GM18511 (cell line): ENCODE measurements at regions not wholly inside any gene's neighbourhood (a gene's known extent, or its start where the extent isn't known, plus 50 kb on each side); places are given as distances from the start of the nearest gene placed in this dataset.
"Not testable (repeated sequence)": the region's sequence is repeated elsewhere in the genome, so short reads cannot be mapped to it uniquely, and the experiment has no call there.

Experiments
- ATAC-seq: cut with Tn5 transposase; IDR thresholded peaks from one replicate; pipeline ENCODE4 v1.9.1; 2021; ENCODE audit warnings: mild to moderate bottlenecking, moderate library complexity; ENCODE audit not compliant: unreplicated experiment

DNA sequence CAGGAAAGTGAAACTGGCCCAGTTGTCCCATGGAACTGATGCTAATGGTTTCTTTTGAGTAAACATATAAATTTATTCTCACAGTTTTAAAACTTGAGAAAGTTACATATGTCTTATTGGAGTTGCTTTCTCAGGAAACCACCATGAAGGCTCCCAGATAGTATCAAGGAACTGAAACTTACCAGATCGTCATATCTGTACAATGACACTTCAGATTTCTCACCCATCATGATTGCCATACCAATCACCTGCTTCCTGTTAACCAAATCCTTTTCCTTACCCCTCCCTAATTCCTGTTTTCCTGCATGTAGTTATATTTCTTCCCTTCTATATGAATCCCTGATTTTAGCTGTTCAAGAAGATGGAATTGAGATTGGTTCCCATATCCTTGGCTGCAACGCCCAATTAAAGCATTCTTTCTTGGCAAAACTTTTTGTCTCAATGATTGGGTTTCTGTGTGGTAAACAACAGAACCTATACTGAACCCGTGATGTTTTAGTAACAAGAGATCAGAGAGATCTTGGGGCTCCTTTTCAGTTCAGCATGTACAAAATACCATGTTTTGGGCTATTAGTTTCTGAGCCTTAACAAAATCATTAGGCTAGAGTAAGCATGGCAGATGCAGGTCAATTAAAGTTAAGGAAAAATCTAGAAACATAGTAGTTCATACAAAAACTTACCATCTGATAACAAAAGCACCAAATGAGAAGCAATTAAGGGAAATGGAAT lies 781.3 kb upstream of the MIR17HG start:
- ATAC-seq, result peak; percentile 65

DNA sequence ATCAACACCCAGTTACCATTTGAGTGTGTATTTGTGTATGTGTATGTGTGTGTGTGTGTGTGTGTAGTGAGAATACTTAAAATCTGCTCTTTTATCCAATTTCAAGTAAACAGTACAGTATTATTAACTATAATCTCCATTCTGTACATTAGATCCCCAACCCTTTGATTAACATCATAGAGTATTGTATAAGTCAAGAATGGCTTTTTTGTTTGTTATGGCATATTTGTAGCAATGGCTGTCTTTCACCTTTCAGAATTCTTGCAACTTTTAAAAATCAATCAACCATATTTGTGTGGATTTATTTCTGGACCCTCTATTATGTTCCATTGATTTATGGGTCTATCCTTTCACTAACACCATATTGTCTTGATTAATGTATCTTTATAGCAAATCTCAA lies 779.3 kb upstream of the MIR17HG start:
- ATAC-seq, result no peak

DNA sequence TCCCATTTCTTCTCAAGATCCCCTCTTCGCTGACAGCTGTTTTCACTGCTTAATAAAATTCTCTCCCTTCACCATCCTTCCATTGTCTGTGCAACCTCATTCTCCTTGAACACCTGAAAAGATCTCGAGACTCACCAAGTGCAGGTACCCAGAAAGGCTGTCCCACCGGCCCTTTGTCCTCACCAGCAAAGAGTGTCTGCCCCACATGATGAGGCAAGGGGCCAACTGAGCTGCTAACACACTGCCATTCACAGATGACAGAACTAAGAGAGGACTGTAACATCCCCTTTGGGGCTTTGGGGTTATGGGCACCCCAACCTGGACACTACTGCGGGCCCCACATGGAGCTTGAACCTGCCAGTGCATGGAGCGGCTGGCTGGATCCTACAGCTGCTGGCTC lies 771.4 kb upstream of the MIR17HG start:
- no peak for ATAC-seq

DNA sequence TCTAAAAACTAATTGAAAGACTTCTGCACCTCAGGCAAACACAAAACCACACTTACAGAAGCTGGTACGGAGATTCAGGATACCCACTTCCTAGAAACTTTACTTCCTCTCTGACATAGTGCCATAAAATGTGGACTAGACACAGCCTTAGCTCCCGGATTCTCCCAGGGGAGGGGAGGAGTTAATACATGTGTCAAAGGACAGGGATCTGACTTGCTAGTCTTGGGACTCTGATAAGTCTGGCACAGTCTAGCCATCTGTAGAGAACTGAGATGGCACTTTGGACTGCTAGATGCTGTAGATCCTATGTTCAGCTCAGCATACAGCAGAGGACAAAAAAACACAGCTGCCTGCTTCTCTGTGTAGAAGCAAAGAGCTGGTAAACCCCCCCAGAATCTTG lies 769.8 kb upstream of the MIR17HG start:
- ATAC-seq, result no peak

DNA sequence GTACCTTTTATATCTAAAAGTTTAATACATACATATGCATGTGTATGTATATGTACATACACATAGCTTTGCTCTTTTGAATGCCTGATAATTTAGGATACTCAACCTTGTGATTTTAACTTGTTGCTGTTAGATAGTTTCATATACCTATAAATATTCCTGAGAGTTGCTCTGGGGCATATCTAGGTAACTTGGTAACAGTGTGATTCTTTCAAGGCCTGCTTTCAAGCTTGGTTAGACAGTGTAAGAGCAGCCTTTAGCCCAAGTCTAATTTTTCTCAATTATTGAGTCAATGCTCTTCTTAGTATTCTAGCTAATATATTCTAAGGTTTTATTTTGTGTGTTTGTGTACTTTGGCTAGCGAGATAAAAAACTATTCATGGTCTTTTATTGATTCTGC lies 762.1 kb upstream of the MIR17HG start:
- ATAC-seq, result no peak

DNA sequence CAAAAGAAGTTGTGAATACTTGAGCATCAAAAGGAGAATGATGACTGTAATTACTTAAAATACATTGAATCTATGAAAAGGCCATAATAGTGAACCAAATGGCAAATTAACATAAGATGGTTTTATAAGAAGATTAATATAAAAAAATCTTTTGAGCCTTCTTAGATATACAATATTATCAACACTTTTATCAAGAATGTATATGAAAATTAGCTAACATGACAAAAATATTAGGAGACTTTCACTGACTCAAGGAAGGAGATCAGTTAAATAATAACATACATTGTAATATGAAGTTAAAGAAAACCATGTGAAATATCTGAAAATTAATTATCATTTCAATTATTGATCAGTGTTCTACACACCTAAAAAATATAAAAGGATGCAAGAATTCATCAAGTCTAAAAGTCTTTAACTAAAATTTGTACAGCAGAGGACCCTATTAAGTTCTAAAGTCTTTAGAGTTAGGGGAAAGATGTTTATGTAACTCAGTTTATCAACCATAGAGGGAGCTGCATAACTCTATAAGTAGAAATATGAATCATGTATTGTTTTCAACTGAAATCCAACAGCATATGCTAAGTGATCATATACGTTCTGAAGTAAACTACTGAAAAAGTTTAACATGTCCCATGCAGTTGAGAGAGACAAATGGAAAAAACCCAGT lies 756.1 kb upstream of the MIR17HG start:
- no peak for ATAC-seq

DNA sequence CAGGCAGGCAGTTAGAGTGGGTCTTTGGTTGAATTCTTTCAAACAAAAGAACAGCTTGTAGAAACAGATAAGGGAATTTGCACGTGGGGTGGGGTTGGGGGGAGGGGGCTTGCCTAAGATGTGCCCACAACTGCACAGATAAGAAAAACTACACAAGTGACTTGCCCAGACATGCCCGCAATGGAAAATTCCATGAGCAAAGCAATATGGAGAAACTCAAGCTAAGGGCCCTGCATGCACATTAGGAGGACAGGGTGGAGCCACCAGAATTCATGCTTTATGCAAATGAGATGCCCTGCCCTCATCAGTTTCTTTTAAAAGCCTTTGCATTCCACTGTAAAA lies 755.6 kb upstream of the MIR17HG start:
- no peak for ATAC-seq

DNA sequence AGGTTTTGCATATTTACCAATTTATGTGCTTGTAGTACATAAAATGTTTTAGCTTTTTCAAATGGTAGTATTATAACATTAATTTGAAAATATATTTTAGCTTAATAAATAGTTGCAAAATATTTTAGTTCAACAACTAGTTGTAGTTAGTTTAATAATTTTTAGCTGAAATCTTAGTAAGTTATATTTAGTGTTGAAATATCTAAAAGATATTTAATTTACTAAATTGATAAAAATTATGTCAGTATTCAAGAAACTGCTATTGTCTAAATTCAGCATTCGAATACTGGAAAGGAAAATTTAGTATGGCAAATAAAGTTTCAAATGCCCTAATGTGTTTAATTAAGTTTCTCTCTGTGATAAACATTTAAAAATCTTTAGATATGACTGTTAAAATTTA lies 754.5 kb upstream of the MIR17HG start:
- ATAC-seq, result no peak

DNA sequence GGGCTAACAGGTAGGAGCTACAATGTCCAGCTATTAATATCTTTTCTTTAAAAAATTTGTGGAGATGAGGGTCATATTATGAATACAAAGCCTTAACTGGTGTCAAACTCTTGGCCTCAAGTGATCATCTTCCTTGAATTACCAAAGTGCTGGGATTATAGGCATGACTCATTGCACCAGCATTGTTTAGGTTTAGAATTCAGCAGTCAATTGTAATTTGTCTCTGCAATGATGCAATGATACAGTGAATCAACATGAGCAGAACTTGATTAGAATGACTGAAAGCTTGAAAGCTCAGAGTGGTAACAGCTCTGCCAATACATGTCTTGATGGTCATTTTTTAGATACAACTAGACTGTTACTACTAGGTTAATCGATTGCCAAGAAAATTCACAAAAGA lies 752.8 kb upstream of the MIR17HG start:
- ATAC-seq, result no peak

DNA sequence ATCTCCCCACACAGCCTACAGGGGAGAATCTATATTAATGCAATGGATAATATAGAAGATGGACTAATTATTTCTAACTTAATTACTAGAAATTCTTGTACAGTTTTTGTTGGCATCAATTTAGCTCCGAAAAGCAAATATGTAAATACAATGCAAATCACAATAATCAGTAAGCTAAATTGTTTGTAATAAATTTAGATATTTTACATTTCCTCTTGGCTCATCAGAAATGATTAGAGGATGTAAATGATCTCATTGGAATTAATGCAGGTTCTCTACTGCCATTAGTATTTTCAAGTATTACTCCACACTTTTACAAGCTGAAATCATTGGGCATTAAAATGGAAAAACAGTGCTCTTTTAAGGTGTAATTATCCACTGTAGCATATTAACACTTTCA lies 741.8 kb upstream of the MIR17HG start:
- no peak for ATAC-seq

DNA sequence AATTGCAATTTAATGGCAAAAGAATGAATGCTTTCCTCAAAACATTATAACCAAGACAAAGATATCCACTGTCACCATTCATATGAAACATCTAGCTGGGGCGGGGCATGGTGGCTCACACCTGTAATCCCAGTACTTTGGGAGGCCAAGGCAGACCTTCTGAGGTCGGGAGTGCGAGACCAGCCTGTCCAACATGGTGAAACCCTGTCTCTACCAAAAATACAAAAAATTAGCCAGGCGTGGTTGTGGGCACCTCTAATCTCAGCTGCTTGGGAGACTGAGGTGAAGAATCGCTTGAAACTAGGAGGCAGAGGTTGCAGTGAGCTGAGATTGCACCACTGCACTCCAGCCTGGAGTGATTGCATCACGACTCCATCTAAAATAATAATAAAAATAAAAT lies 740.6 kb upstream of the MIR17HG start:
- not testable (repeated sequence) for ATAC-seq

DNA sequence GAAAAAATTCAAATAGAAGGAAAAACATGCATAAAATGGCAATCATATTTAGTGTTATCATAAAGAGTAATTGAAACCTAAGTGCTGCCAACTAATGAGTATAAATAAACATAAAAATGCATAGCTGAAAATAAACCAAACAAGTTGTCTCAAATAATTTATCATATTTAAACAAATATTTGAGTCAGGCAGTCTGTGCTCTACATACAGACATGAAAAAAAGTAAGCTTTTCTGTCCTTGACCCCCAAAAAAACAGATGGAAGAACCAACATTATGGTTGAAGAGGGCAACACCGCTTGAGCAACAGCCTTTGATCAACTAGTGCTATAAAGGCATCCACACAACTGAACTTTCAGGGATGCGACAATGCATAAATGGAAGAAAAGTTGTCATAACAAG lies 735.1 kb upstream of the MIR17HG start:
- ATAC-seq, result no peak

DNA sequence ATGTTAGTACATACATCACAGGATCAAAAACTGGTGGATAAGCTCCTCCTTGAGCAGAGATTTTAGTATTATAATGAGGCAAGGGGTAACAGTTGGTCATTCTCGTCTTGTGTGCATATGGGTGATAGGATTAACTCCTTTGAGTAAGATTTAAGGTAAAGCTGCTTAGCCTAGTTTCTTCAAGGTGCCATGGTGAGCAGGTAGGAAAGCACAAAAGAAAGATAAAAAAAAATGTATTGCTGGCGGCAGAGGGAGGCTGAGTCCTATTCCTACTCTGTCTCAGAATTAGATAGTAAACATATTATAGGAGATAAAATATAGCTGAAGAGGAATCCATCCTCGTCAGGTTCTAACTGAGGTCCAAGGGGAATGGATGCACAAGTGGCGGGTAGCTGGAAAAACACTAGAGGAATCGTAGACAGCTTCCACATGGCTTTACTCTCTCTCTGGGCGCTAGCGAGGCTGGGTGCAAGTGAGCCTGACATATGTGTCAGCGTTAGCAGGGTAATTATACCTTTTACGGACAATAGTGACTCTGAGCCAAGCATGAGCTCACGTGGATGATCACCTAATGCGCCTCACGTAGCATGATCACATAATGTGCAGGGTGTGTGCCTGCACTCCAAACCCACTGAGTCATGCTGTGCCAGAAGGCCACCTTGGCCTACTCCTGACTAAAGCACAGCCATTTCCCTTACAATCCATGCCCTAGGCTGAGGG lies 734.3 kb upstream of the MIR17HG start:
- no peak for ATAC-seq

DNA sequence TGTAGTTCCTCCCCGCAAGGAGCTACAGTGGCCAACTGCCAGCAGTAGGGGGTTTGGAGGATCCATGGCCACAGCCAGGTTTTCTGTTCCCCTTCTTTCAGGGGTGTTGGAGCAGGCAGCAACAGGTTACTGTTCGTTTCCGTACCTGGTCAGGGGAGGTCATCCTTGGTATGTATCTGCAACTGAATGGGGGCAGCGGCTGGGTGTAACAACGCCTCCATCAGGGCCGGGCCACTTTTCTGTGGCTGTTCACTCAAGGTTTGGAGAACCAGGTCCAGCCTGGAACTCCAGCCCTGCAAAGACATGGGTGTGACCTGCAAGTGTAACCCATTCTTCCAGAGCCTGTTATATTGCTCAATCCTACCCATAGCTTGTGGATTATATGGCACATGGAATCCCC lies 732.3 kb upstream of the MIR17HG start:
- ATAC-seq, result no peak

DNA sequence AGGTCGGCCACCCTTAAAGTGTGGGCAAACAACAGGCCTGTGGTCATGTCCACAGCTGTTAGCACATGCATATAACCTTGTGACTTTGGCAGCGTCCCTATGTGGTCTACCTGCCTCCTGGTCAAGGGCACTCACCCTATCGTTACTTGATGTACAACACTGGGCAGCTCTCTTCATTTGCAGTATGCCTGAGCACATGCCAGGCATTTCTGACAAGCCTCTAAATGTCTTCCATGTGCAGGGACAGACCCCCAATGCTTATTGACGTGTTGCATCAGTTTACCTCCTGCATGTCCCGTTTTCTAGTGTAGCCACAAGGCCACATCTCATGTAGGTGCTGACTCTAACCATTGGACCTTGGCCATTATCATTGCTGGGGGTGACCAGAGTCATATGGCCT lies 731.7 kb upstream of the MIR17HG start:
- no peak for ATAC-seq

DNA sequence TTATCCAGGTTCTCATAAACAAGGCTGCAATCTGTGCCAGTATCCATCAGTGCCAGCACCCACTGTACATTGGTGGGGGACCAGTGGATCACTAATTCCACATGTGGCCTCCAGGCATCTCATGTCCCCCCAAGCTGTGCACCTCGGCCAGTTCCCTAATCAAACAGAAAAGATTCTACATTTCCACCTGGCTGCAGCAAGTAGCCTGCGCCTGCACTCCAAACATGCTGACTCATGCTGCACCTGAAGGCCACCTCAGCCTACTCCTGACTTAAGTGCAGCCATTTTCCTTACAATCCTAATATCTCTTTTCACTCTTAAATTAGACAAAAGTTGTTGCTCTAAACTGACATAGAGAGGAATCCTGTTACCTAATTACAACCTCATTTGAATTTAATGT lies 729.4 kb upstream of the MIR17HG start:
- no peak for ATAC-seq

DNA sequence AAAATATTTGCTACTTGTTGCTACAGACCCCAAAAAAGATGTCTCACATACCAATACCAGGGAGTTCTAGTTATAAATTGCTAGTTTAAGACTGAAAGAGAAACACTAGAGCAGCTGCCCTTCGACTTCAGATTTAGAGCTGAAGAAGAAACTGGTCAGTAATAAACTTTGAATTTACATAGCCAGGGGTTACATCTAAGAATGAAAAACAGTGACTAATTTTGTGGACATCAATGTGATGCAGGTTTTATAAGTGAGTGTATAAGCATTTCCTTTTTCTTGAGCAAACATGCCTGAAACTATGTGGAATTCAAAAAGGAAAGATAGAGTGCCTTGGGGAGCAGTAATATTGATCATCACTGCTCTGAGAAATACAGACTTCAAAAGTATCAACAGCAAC lies 724.9 kb upstream of the MIR17HG start:
- ATAC-seq, result no peak

DNA sequence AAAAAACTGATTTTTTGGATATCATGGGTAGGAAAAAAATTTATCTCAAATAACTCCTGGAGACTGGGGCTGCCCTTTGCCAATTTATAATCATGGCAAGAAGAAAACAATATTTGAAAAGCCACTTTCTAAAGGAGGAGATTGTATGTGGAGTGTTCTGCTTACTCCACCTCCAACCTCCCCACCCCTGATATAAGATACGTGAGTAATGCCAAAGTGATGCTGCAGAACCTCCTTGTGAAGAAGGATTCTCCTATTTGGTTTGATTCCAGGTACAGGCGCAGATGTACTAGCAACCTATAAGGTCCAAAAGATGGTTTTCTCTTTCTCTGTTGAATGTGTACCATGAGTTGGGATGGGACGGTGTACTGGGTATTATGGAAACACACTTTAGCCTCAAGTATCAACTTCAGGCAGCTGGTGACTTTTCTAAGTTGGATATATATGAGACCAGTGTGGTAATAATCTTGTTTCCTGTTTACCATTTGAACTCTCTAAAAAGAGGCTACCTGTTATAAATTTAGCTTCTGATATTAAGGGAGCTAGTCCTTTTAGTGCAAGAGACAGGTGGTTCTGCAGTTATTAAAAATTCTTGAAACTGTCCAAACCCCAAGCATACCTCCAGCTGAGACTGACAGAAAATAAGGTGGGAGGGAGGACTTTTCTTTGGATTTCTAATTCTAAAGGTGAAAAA lies 724.0 kb upstream of the MIR17HG start:
- no peak for ATAC-seq

DNA sequence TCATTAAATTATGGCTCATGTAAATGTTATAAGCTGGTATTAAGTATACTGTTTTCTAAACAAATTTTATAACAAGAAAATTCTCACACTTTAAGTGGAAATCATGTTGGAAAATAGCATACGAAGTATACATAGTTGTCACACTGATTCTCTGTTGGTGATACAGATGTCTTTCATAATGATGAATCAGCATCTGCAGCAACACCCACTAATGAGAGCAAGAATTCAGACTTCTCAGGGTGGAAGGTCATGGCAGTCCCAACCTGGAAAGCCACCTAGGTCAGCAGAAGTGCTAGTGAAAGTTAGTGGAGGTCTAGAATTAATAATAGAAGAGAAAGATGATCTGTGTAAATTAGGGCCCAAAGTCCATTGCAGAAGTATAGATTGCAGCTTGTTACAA lies 719.7 kb upstream of the MIR17HG start:
- ATAC-seq, result no peak

DNA sequence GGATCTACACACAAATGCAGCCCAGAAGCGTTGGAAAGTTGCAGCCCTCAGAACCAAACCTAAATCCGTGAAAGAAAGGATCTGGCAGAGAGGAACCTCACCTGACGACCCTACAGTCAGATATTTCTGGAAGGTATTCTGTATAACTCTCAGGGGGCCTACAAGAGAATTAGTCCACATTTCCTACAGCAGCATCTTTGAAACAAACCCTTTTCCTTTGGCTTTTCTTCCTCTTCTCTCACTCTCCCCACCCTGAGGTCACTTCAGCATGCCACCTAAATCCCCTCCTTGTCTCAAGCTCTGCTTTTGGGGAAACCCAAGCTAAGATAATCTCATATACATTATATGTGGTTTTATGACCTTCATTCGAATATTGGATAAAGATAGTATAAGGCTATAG lies 719.0 kb upstream of the MIR17HG start:
- no peak for ATAC-seq

DNA sequence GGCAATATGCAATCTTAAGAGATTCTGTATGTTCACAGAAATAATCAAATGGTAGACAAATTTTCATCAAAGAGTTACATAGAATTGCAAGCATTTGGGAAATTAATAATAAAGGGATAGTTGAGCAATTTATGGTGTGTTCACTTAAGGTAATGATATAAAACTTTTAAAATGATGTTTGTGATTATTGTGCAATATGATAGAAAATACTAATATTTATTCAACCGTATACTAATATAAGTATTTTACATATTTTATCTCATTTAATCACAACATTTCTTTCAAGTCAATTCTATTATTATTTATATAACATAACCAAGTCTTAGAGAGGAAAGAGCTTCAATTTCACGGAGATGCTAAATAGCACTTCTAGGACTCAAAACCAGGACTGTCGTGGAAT lies 716.8 kb upstream of the MIR17HG start:
- ATAC-seq, result no peak

DNA sequence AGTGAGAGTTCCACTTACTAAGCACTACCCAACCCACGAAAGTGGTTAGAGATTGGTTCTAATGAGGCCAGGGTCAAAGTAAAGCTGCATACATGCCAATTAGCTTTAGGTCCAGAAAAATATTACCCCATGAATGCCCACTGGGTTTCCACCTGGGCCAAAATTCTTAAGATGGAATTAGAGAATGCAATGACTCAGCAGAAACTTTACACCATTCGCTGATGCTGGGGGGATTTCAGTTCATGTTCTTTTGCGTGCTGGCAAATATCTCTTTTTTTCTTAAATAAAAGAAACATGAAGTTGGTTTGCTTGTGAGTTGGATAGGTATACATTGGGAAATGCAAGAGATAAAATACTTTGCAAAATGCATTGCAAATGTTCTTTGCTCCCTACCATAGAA lies 715.3 kb upstream of the MIR17HG start:
- no peak for ATAC-seq
